DMS 273 (cell line): ENCODE measurements at regions not wholly inside any gene's neighbourhood (a gene's known extent, or its start where the extent isn't known, plus 50 kb on each side); places are given as distances from the start of the nearest gene placed in this dataset.

Experiments
- DNase-seq: peaks from one replicate; lab custom pipeline; 2025; ENCODE audit not compliant: unreplicated experiment; lab: John Stamatoyannopoulos, UW

DNA sequence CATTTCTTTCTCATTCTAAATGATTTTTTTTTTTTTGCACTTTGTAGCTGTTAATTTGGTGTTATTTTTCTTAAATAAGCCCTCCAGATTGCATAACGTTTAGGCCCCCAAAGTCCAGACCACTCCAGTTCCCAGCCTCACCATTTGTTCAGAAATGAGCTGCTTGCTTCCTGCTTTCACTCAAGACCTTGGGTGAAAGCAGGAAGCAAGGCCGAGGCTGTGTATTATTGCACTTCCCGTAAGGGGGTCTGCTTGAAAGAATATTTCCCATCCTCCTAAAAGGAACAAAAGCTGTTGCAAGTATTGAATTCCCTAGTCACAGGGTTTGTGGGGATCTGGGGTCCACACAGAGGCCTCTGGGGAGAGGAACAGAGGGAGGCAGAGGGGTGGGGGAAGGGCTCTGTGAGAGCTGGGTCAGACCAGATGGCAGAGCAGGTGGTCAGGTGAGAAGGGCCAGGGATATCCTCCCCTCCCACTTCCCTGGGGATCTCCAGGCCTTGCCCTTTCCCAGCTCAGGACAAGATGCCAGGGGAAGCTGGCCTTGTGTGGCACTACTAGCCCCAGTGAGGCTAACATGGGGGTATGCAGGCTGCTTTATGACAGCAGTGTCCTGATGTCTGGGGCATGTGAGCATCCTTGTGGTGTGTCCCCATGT is 51.6 kb upstream of the MYEOV start:
- peak; percentile 67 for DNase-seq

DNA sequence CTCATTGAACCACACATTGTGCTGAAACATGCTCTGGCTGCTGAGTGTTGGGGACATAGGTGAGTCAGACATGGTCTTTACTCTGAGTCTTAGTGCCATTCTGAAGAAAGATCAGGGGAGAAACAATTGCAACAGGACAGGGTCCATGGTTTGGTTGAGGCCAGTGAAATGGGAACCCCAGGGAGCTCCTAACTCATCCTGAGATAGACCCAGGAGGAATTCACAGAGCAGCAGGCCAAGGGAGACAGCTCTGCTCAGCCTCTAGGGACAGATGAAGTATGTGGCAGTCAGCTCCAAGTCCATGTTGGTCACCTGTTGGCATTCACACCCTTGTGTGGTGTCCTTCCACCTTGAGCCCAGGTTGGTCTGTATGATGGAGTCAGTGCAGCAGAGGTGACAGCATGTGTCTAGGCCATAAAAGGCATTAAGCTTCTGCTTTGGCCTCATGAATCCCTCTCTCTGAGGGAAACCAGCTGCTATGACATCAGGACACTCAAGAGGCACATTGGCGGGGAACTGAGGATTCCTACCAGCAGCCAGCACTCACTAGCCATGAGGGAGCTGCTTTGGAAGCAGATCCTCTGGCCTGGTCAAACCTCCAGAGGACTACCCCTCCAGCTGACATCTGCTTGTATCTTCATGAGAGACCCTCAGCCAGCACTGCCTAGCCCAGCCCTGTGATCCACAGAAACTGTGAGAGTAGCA is 50.3 kb upstream of the MYEOV start:
- peak; percentile 5 for DNase-seq
